HG02870 (cell line): ENCODE measurements at regions not wholly inside any gene's neighbourhood (a gene's known extent, or its start where the extent isn't known, plus 50 kb on each side); places are given as distances from the start of the nearest gene placed in this dataset.

Experiments
- ATAC-seq: cut with Tn5 transposase; IDR thresholded peaks from one replicate; pipeline ENCODE4 v1.9.1; 2021; ENCODE audit warnings: mild to moderate bottlenecking, moderate library complexity; ENCODE audit not compliant: unreplicated experiment

GRCh38 chr1:213371847-213372619 is 321.0 kb downstream of the RPS6KC1 start:
- ATAC-seq = no peak

- ATAC-seq = peak; percentile 93
Measured at GRCh38 chr1:213374369-213374768, 323.3 kb downstream of the RPS6KC1 start.

DNA sequence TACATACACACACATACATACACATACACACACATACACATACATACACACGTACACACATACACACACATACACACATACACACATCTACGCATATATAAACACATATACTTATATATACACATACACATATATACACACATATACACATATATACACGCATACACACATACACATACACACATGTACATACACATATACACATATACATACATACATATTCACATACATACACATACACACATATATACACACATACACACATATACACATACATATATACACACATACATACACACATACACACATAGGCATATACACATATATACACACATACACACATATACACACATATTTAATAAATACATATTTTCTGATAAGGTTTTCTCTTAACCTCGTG is 324.0 kb downstream of the RPS6KC1 start:
- ATAC-seq = no peak

DNA sequence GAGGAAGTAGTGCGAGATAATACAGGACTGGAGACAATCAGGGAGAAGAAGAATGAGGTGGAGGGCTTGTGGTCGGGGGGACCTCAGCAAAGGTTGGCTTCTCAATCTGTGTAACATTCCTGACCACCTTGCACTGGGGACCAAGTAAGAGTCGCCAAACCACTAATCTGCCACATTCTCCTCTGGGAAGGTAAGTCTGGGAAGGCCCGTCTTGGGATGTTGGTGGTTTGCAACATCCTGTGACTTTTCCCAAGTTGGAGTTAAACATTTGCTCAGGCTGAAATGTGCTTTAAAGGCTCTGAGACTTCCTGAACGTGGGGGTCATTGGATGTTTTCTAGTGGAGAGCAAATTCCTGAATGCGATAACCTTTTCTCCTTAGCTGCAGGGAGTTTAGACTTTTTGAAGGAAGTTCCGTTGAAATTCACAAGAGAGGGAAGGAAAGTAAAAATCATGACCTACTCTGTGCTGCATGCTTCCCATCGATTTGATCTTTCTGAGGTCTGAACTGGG is 325.9 kb downstream of the RPS6KC1 start:
- ATAC-seq = no peak

GRCh38 chr1:213380865-213381264 is 329.8 kb downstream of the RPS6KC1 start:
- ATAC-seq = no peak

- ATAC-seq = no peak
Measured at GRCh38 chr1:213381572-213382084, 330.6 kb downstream of the RPS6KC1 start.

DNA sequence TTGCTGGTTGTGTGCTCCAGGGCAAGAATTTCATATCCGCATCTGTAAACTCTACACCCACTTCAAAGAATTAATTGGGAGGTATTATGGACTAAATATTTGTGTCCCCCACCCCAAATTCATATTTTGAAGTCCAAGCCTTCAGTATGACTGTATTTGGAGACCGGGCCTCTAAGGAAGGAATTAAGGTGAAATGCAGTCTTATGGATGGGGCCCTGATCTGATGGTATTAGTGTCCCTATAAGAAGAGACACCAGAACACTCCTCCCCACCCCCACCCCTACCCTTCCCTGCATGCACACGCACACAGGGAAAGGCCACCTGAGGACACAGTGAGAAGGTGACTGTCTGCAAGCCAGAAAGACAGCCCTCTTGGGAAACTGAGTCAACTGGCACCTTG is 332.4 kb downstream of the RPS6KC1 start:
- ATAC-seq = no peak

GRCh38 chr1:213385201-213385600 is 334.2 kb downstream of the RPS6KC1 start:
- no peak for ATAC-seq

DNA sequence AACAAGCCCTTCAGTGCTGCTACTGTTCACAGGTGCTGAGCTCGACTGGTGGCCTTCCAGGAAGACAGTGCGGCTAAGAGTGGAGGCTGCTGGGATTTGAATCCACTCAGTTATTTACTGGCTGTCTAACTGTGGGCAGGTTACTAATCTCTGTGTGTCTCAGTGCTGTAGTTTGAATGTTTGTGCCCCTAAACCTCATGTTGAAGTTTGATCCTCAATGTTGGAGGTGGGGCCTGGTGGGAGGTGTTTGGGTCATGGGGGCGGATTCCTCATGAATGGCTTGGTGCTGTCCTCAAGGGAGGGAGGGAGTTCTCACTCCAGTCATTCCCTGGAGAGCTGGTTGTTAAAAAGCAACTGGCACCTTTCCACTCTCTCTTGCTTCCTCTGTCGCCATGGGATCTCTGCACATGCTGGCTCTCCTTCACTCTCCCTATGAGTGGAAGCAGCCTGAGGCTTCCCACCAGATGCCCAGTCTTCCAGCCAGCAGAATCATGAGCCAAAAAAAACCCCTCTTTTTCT is 334.8 kb downstream of the RPS6KC1 start:
- no peak for ATAC-seq

GRCh38 chr1:213387380-213388015 is 336.5 kb downstream of the RPS6KC1 start:
- ATAC-seq = no peak

DNA sequence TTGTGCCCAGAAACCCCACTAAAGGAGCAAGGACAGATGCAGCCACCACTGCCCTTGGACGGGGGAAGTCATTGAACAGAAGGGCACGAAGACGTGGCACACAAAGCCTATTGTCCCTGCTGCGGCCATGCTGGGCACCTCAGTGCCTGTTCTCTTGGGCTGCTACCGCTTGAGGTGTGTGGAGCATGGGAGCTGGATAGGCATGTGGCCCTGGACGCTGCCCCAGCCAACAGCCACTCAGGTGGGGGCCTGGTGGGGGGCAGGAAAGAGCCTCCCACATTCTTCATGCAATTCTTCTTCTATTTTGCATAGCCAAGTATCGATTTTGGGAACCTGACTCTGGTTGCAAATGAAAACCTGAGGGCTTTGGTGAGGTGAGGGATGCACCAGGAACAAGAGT is 337.2 kb downstream of the RPS6KC1 start:
- ATAC-seq = no peak

DNA sequence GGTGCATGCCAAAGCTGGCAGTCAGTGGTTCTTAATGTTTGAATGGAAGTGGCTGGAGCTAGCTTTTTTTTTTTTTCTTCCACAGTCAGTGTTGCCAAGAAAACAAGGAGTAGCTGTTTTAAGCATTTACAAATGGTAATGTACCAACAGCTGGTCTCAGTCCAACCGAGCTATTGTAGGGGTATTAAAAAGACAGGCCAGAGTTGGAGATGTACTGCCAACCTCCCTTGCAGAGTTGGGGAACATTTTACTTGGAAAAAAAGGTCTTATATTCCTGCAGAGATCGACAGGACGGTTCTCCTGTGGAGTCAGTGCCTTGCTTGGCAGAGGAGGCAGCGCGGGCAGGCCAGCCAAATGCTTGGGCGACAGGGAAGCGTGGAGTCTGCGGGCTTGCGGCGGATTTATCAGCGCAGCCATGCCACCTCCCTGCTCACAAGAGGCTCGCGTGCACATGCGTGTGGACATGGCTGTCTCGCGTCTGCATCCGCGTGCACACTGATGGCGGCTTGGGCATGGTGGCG is 338.1 kb downstream of the RPS6KC1 start:
- no peak for ATAC-seq

DNA sequence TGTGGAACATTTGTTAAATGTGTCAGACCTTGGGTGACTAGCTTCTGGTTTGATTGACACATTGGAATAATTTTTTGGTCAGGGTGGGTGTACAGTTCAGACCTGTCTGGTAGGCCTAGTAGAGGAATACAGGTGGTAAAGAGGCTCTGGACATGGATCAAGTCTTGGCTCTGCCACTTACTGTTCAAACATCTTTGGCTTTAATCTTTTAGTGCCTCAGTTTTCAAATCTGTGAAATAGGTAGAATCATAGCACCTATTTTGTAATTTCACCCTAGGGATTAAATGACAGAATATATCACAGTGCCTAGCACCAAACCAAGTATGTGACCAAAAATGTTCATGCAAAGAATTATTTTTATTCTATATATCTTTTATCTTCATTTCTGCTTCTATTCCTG is 340.4 kb downstream of the RPS6KC1 start:
- ATAC-seq = no peak

GRCh38 chr1:213393860-213394259 is 342.8 kb downstream of the RPS6KC1 start:
- no peak for ATAC-seq

- no peak for ATAC-seq
Measured at GRCh38 chr1:213394837-213395236, 343.8 kb downstream of the RPS6KC1 start.

- no peak for ATAC-seq
Measured at GRCh38 chr1:213397638-213398037, 346.6 kb downstream of the RPS6KC1 start.

GRCh38 chr1:213399695-213400094 is 348.7 kb downstream of the RPS6KC1 start:
- no peak for ATAC-seq

GRCh38 chr1:213409208-213409631 is 358.2 kb downstream of the RPS6KC1 start:
- ATAC-seq = no peak

- no peak for ATAC-seq
Measured at GRCh38 chr1:213409971-213410370, 358.9 kb downstream of the RPS6KC1 start.

DNA sequence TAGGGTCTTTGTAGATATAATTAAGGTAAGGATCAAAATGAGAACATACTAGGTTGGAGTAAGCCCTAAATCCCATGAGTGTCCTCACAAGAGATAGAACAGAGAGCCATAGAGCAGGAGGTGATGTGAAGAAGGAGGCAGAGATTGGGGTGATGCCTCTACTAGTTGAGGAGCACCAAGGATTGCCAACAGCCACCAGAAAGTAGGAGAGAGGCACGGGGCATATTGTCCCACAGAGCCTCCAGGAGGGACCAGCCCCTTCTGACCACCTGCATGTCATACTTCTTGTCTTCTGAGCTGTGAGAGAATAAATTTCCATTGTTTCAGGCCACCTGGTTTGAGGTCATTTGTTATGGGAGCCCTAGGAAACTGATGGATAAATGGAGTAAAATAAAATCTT is 363.3 kb downstream of the RPS6KC1 start:
- no peak for ATAC-seq

GRCh38 chr1:213414911-213415310 is 363.9 kb downstream of the RPS6KC1 start:
- no peak for ATAC-seq
